Subcutaneous abdominal adipose tissue (tissue), 5 donors: ENCODE measurements at regions not wholly inside any gene's neighbourhood (a gene's known extent, or its start where the extent isn't known, plus 50 kb on each side); places are given as distances from the start of the nearest gene placed in this dataset.

Experiments
- H3K27ac ChIP-seq: one replicate; pipeline ENCODE4 v1.7.0; 2013; ENCODE audit warnings: low read depth, mild to moderate bottlenecking, inconsistent platforms, low read length, moderate library complexity
- H3K27me3 ChIP-seq, 5 donors: one replicate each; pipeline ENCODE4 v1.7.0; 2013; ENCODE audit warnings: low read length in 5 of 5, inconsistent platforms in 1 of 5; ENCODE audit not compliant: control insufficient read depth in 5 of 5, insufficient read depth in 4 of 5
- H3K36me3 ChIP-seq, 5 donors: one replicate each; pipeline ENCODE4 v1.7.0; 2013; ENCODE audit warnings: low read length in 5 of 5; ENCODE audit not compliant: control insufficient read depth in 5 of 5, insufficient read depth in 5 of 5
- H3K4me1 ChIP-seq, 5 donors: one replicate each; pipeline ENCODE4 v1.7.0; 2013; ENCODE audit warnings: low read length in 5 of 5, mild to moderate bottlenecking in 3 of 5, moderate library complexity in 1 of 5; ENCODE audit not compliant: control insufficient read depth in 5 of 5, insufficient read depth in 5 of 5
- H3K4me3 ChIP-seq, 5 donors: one replicate each; pipeline ENCODE4 v1.7.0; 2013; ENCODE audit warnings: low read length in 5 of 5, low read depth in 1 of 5
- H3K9ac ChIP-seq, 5 donors: one replicate each; pipeline ENCODE4 v1.7.0; 2013; ENCODE audit warnings: low read length in 5 of 5, mild to moderate bottlenecking in 4 of 5, moderate library complexity in 3 of 5
- H3K9me3 ChIP-seq, 5 donors: one replicate each; pipeline ENCODE4 v1.7.0; 2013; ENCODE audit warnings: low read length in 5 of 5; ENCODE audit not compliant: control insufficient read depth in 5 of 5
- donor health status: healthy.
- donor health status: healthy.
- donor health status: healthy.
- donor health status: healthy.
- donor health status: healthy.

DNA sequence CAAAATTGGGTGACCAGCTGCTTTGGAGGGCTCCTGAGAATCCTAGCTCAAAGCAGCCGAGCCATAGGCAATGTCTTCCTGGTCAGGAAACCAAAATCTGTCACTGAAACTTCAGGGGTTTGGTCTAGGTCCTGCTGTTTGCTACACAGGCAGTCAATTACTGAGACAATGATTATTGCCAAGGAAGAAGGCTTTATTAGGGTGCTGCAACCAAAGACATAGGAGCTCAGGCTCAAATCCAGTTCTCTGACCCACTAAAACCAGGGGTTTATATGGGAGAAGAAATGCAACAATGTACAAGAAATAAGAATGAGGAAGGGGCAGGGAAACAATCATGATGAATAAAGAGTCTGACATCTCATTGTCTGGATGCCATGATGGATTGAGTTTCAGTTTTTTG is 410.3 kb upstream of the ZWINT start:
- H3K9ac ChIP-seq: no peak overlapping the region
- H3K9me3 ChIP-seq: peaks cover 3 to 13% (median 6%) of the 10 kb centered on the region in 5 donors
- H3K4me1 ChIP-seq: no peaks in the 10 kb centered on the region
- peak overlapping the region in 1 of 5 donors; percentile 7 for H3K4me3 ChIP-seq
- no peaks in the 10 kb centered on the region for H3K27me3 ChIP-seq
- H3K27ac ChIP-seq: no peak overlapping the region
- no peaks in the 10 kb centered on the region for H3K36me3 ChIP-seq

DNA sequence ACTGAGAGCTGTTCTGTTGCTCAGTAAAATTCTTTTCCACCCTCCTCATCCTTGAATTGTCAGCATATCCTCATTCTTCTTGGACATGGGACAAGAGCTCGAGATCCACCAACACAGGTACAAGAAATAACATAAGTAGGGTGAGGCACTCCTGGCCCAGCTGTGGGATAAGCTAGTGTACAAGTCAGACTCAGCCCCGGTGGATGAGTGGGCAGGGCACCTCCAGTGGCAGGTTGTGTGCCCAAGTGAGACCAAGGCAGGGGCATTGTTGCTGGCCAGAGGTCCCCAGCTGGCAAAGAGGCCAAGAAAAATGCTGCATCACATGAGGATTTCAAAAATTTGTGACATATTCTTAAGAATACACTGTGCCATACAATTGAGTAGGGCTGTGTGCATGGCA is 402.0 kb upstream of the ZWINT start:
- H3K27ac ChIP-seq: no peak overlapping the region
- H3K4me3 ChIP-seq: peak overlapping the region in 1 of 5 donors; percentile 37
- H3K9ac ChIP-seq: no peak overlapping the region
- peaks cover 2 to 12% (median 8%) of the 10 kb centered on the region in 5 donors for H3K9me3 ChIP-seq
- H3K27me3 ChIP-seq: no peaks in the 10 kb centered on the region
- no peaks in the 10 kb centered on the region for H3K4me1 ChIP-seq
- no peaks in the 10 kb centered on the region for H3K36me3 ChIP-seq

DNA sequence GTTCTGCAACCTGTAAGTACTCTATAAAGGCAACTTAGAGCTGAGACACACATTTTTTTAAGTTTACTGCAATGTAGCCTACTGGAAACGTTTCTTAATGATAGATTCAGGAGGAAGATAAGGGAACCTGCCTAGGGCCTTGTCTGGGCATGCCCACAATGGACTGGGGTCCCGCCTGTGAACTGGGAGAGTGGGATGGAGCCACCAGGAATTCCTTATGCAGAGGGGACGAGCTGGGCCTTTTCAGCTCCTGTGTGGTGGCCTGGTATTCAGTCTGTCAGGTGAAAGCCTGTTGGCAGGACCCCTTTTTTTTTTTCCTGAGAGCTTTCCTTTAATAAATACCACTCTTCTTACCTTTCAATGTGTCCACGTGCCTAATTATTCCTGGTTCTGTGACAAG is 384.4 kb upstream of the ZWINT start:
- Histone ChIP-seq H3K36me3 (no peaks in the 10 kb centered on the region), H3K9ac (no peak overlapping the region), H3K4me1 (no peaks in the 10 kb centered on the region), H3K27ac (no peak overlapping the region), H3K27me3 (no peaks in the 10 kb centered on the region), H3K9me3 (peaks cover 0 to 2% (median 0%) of the 10 kb centered on the region in 5 donors), H3K4me3 (no peak overlapping the region)

- Histone ChIP-seq H3K36me3 (no peaks in the 10 kb centered on the region), H3K27me3 (no peaks in the 10 kb centered on the region), H3K9ac (no peak overlapping the region), H3K27ac (no peak overlapping the region), H3K9me3 (peaks cover 0 to 1% (median 0%) of the 10 kb centered on the region in 5 donors), H3K4me3 (no peak overlapping the region), H3K4me1 (no peaks in the 10 kb centered on the region)
Observed at GRCh38 chr10:56728349-56728748, 367.3 kb upstream of the ZWINT start.

DNA sequence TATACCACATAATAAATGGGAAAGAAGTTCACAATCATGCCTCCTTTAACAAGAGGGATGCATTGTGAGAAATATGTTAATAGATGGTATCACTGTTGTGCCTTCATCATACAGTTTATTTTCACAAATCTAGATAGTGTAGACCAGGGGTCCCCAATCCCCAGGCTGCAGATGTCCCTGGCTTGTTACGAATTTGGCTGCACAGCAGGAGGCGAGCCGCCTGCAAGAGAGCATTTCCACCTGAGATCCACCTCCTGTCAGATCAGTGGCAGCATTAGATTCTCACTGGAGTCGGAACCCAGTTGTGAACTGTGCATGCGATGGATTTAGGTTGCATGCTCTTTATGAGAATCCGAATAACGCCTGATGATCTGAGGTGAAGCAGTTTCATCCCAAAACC is 361.9 kb upstream of the ZWINT start:
- H3K4me3 ChIP-seq: no peak overlapping the region
- no peaks in the 10 kb centered on the region for H3K27me3 ChIP-seq

DNA sequence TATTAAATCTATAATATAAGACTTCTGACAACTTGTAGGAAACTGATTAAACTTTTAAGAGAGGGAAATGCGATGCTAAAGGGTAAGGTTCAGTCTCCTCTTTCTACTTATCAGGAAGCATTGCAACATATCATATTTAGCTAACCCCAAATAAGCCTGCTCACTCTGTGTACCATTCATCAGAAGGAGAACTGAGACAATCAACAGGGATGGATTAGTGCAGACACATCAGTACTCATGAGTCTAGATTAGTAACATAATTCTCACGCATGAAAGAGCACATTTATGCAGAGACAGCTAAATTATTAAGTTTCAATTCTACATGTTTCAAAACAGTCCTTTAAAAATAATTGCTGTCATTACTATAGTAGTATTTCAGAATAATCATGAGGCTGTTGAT is 354.2 kb upstream of the ZWINT start:
- Histone ChIP-seq H3K27ac (no peak overlapping the region), H3K27me3 (no peaks in the 10 kb centered on the region), H3K9me3 (no peaks in the 10 kb centered on the region), H3K9ac (no peak overlapping the region), H3K4me1 (no peaks in the 10 kb centered on the region), H3K36me3 (no peaks in the 10 kb centered on the region), H3K4me3 (no peak overlapping the region)

More for the DNA sequence above, 361.9 kb upstream of the ZWINT start:
- no peak overlapping the region for H3K27ac ChIP-seq
- peaks cover 0 to 4% (median 0%) of the 10 kb centered on the region in 5 donors for H3K9me3 ChIP-seq
- no peaks in the 10 kb centered on the region for H3K4me1 ChIP-seq
- H3K9ac ChIP-seq: no peak overlapping the region
- no peaks in the 10 kb centered on the region for H3K36me3 ChIP-seq

GRCh38 chr10:56698506-56698905 is 337.4 kb upstream of the ZWINT start:
- H3K4me1 ChIP-seq: no peaks in the 10 kb centered on the region
- no peaks in the 10 kb centered on the region for H3K9me3 ChIP-seq
- H3K36me3 ChIP-seq: no peaks in the 10 kb centered on the region
- H3K9ac ChIP-seq: no peak overlapping the region
- H3K27me3 ChIP-seq: no peaks in the 10 kb centered on the region
- H3K27ac ChIP-seq: no peak overlapping the region
- no peak overlapping the region for H3K4me3 ChIP-seq

DNA sequence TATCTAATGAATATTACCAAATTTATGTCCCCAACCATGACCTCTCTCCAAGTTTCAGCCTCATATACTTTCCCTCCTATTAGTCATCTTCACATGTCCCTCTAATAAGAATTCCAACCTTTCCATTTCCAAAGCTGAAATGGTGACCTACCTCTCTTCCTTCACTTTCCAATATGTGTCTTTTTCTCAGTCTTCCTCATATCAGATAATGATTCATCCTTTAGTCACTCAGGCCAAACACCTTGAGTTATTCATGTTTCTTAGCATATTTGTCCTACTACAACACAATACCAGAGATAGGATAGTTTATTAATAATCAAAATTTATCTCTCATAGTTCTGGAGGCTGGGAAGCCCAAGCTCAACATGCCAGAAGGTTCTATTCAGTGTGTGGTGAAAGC is 318.5 kb upstream of the ZWINT start:
- no peaks in the 10 kb centered on the region for H3K36me3 ChIP-seq

GRCh38 chr10:56662765-56663447 is 301.8 kb upstream of the ZWINT start:
- Histone ChIP-seq H3K4me1 (no peaks in the 10 kb centered on the region), H3K9ac (no peak overlapping the region), H3K27me3 (no peaks in the 10 kb centered on the region), H3K27ac (no peak overlapping the region), H3K9me3 (no peaks in the 10 kb centered on the region), H3K4me3 (no peak overlapping the region), H3K36me3 (no peaks in the 10 kb centered on the region)

More for the DNA sequence above, 318.5 kb upstream of the ZWINT start:
- Histone ChIP-seq H3K4me3 (no peak overlapping the region), H3K27ac (no peak overlapping the region), H3K27me3 (no peaks in the 10 kb centered on the region), H3K4me1 (no peaks in the 10 kb centered on the region), H3K9ac (no peak overlapping the region), H3K9me3 (peaks cover 0 to 9% (median 0%) of the 10 kb centered on the region in 5 donors)

DNA sequence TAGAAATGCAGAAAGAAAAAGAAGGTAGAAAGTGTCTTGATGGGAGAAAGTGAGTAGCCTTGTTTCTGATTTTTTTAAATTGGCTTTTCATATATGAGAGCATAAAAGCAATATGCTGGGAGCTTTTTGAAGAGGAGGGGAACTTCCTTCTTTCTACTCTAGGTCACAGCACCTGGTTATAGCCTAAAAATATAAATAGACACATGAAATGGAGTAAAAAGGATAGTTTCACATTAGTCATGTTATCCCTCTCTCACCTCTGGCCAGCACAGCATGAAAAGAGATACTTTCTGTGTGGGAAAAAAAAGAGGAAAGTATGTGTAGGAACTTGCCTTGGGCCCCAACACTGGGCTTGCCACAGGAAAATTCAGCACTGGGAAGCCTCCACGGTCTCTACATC is 292.2 kb upstream of the ZWINT start:
- Histone ChIP-seq H3K27me3 (no peaks in the 10 kb centered on the region), H3K4me3 (no peak overlapping the region), H3K27ac (no peak overlapping the region), H3K9ac (no peak overlapping the region), H3K36me3 (no peaks in the 10 kb centered on the region), H3K9me3 (peaks cover 3 to 15% (median 10%) of the 10 kb centered on the region in 5 donors), H3K4me1 (no peaks in the 10 kb centered on the region)
